ENCODE measurements at regions not wholly inside any gene's neighbourhood (a gene's known extent, or its start where the extent isn't known, plus 50 kb on each side); places are given as distances from the start of the nearest gene placed in this dataset.

DNA sequence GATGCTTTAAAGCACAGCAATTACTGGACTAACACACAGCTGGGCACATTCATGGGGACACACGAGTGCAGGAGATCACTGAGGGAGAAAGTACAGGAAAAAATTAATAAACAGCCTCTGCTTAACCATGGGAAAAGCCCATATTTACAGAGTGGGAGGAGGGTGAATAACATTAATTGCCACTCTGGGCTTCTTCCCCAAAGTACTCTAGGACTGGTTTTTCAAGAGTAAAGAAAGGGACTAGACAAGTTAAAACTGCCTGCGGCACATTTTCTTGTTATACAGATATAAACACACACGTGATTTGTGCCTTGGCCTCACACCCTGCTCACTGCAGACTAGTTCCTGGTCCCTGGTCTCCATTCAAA lies 179.7 kb upstream of the TET2 start:
- TF ChIP-seq, protein P1, sequence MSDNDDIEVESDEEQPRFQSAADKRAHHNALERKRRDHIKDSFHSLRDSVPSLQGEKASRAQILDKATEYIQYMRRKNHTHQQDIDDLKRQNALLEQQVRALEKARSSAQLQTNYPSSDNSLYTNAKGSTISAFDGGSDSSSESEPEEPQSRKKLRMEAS (IDR thresholded peaks at IDR 0.05; ENCODE audit: insufficient read depth, insufficient read length): no peak
- no peak for TF ChIP-seq POLR2A (IDR thresholded peaks at IDR 0.05; ENCODE audit: low read depth, low read length)
- TF ChIP-seq GATA2 (IDR thresholded peaks at IDR 0.05; ENCODE audit: insufficient read depth, insufficient read length, low read depth, low read length): no peak
- no peak for TF ChIP-seq POLR2AphosphoS5 (IDR thresholded peaks at IDR 0.05; ENCODE audit: insufficient read depth, low read depth, low read length)
- no peak for TF ChIP-seq EZH2 (IDR thresholded peaks at IDR 0.05; ENCODE audit: borderline replicate concordance, low read depth, low read length, severe bottlenecking)
- TF ChIP-seq MYC (IDR thresholded peaks at IDR 0.05; ENCODE audit: low read depth, low read length): no peak
- TF ChIP-seq, protein P2, sequence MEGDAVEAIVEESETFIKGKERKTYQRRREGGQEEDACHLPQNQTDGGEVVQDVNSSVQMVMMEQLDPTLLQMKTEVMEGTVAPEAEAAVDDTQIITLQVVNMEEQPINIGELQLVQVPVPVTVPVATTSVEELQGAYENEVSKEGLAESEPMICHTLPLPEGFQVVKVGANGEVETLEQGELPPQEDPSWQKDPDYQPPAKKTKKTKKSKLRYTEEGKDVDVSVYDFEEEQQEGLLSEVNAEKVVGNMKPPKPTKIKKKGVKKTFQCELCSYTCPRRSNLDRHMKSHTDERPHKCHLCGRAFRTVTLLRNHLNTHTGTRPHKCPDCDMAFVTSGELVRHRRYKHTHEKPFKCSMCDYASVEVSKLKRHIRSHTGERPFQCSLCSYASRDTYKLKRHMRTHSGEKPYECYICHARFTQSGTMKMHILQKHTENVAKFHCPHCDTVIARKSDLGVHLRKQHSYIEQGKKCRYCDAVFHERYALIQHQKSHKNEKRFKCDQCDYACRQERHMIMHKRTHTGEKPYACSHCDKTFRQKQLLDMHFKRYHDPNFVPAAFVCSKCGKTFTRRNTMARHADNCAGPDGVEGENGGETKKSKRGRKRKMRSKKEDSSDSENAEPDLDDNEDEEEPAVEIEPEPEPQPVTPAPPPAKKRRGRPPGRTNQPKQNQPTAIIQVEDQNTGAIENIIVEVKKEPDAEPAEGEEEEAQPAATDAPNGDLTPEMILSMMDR (IDR thresholded peaks at IDR 0.05; ENCODE audit: extremely low read depth in 1 of 2, insufficient read depth in 1 of 2, low read depth in 1 of 2, low read length in 2 of 2): no peak
- TF ChIP-seq JUN (IDR thresholded peaks at IDR 0.05; ENCODE audit: borderline replicate concordance, insufficient read depth, insufficient read length, low read depth): no peak
- TF ChIP-seq FOS (IDR thresholded peaks at IDR 0.05; ENCODE audit: borderline replicate concordance, insufficient read depth, low read length): no peak
- dilution Hi-C loops (cut with MboI; ENCODE audit: extremely low pct_ligation_motif_present, low sequenced_read_pairs) (no loop called here), intact Hi-C loops (cut with micrococcal nuclease) (no loop called here)
- ChIA-PET POLR2A (no interaction called here), CTCF (no interaction called here)
- no TSS peak for BruUV-seq (replicated peaks)
- no peak overlapping the region for H3K27ac ChIP-seq (ENCODE audit: insufficient read depth, low read depth, low read length)
- H4K20me1 ChIP-seq (replicated peaks; ENCODE audit: control insufficient read depth, extremely low read depth, insufficient read depth, low read length): no peaks in the 10 kb centered on the region
- no peak overlapping the region for H3K4me2 ChIP-seq (ENCODE audit: insufficient read depth, low read length)
- no peak overlapping the region for H2AFZ ChIP-seq (ENCODE audit: low read depth, low read length)
- no peaks in the 10 kb centered on the region for H3K27me3 ChIP-seq (ENCODE audit: control insufficient read depth in 2 of 2, insufficient read depth in 2 of 2, low read length in 2 of 2)
- no peak overlapping the region for H3K4me3 ChIP-seq (replicated peaks in 1 of 3; ENCODE audit: insufficient read depth in 1 of 3, low read depth in 1 of 3, low read length in 3 of 3)
- H3K9me1 ChIP-seq (replicated peaks; ENCODE audit: control insufficient read depth, extremely low read depth, insufficient read depth, low read length): no peaks in the 10 kb centered on the region
- no peak overlapping the region for H3K9ac ChIP-seq (replicated peaks; ENCODE audit: extremely low read depth, insufficient read depth, low read length)
- H3K79me2 ChIP-seq (ENCODE audit: control insufficient read depth, insufficient read depth, low read length): no peaks in the 10 kb centered on the region
- no peaks in the 10 kb centered on the region for H3K36me3 ChIP-seq (ENCODE audit: control insufficient read depth in 2 of 2, extremely low read depth in 1 of 2, insufficient read depth in 2 of 2, low read length in 2 of 2)
- FAIRE-seq: no peak
- no peak for DNase-seq (ENCODE audit: low read depth, low spot score)
- no peaks in the 10 kb centered on the region for H3K9me3 ChIP-seq (replicated peaks; ENCODE audit: control insufficient read depth, insufficient read depth, low read length)
- H3K4me1 ChIP-seq (ENCODE audit: control insufficient read depth, extremely low read depth, insufficient read depth, low read length): no peaks in the 10 kb centered on the region

Data from endothelial cell of umbilical vein (primary cell).